ENCODE measurements at regions not wholly inside any gene's neighbourhood (a gene's known extent, or its start where the extent isn't known, plus 50 kb on each side); places are given as distances from the start of the nearest gene placed in this dataset.

DNA sequence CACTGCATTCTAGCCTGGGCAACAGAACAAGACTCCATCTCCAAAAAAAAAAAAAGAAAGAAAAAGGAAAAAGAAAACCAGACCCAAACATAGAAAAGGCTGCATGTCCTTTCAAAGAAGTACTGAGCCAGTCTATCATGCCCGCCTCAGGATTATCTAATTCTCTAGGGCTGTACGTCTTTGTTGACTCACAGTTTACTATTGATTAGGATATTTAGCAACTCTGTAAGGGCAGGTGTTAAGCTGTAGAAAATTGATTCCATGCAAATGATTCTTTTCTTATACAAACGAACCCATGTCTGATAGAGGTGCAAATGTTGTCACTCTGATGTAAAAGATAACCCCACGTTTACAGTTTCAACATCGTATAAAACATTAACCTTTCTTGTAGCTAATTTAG is 209.0 kb downstream of the TTLL2 start:
- TF ChIP-seq EP300 (IDR thresholded peaks at IDR 0.05): no peak
- TF ChIP-seq POLR2A (IDR thresholded peaks at IDR 0.05): no peak
- no peak for TF ChIP-seq CTCF (IDR thresholded peaks at IDR 0.05)
- no peaks in the 10 kb centered on the region for H3K36me3 ChIP-seq
- no peaks in the 10 kb centered on the region for H3K27me3 ChIP-seq
- 55 to 62% methylated on average over 5 of the region's 5 CpGs for WGBS, 2 donors
- no peak overlapping the region for H3K27ac ChIP-seq
- no peak overlapping the region for H3K4me3 ChIP-seq
- no peak for DNase-seq (ENCODE audit: low spot score in 2 of 2)
- H3K4me1 ChIP-seq: no peaks in the 10 kb centered on the region
- H3K9me3 ChIP-seq: no peaks in the 10 kb centered on the region

GRCh38 chr6:167537816-167538215 is 212.9 kb downstream of the TTLL2 start:
- H3K4me1 ChIP-seq: no peaks in the 10 kb centered on the region
- DNase-seq (ENCODE audit: low spot score in 2 of 2): no peak
- peaks cover 0 to 6% (median 0%) of the 10 kb centered on the region in 4 donors for H3K9me3 ChIP-seq
- TF ChIP-seq POLR2A (IDR thresholded peaks at IDR 0.05): no peak
- 71 to 72% methylated on average over 2 of the region's 2 CpGs for WGBS, 2 donors
- no peak overlapping the region for H3K4me3 ChIP-seq
- H3K27ac ChIP-seq: no peak overlapping the region
- H3K27me3 ChIP-seq: no peaks in the 10 kb centered on the region
- H3K36me3 ChIP-seq: no peaks in the 10 kb centered on the region

GRCh38 chr6:167538746-167539145 is 213.9 kb downstream of the TTLL2 start:
- H3K27ac ChIP-seq: no peak overlapping the region
- WGBS, 2 donors: 16 to 32% methylated on average over 4 of the region's 4 CpGs
- H3K27me3 ChIP-seq: no peaks in the 10 kb centered on the region
- DNase-seq (ENCODE audit: low spot score in 2 of 2): no peak
- no peak overlapping the region for H3K4me3 ChIP-seq
- no peaks in the 10 kb centered on the region for H3K36me3 ChIP-seq
- TF ChIP-seq POLR2A (IDR thresholded peaks at IDR 0.05) (no peak), EP300 (IDR thresholded peaks at IDR 0.05) (no peak), CTCF (IDR thresholded peaks at IDR 0.05) (no peak)
- peaks cover 0 to 7% (median 5%) of the 10 kb centered on the region in 4 donors for H3K4me1 ChIP-seq
- peaks cover 0 to 6% (median 0%) of the 10 kb centered on the region in 4 donors for H3K9me3 ChIP-seq

GRCh38 chr6:167540796-167541195 is 215.9 kb downstream of the TTLL2 start:
- H3K4me3 ChIP-seq: no peak overlapping the region
- H3K27me3 ChIP-seq: no peaks in the 10 kb centered on the region
- peaks cover 0 to 11% (median 5%) of the 10 kb centered on the region in 4 donors for H3K4me1 ChIP-seq
- WGBS, 2 donors: 85 to 92% methylated on average over 7 of the region's 7 CpGs
- DNase-seq (ENCODE audit: low spot score in 2 of 2): no peak
- H3K27ac ChIP-seq: no peak overlapping the region
- H3K9me3 ChIP-seq: peaks cover 0 to 6% (median 0%) of the 10 kb centered on the region in 4 donors
- no peaks in the 10 kb centered on the region for H3K36me3 ChIP-seq
- TF ChIP-seq POLR2A (IDR thresholded peaks at IDR 0.05) (no peak), CTCF (IDR thresholded peaks at IDR 0.05) (no peak), EP300 (IDR thresholded peaks at IDR 0.05) (no peak)

DNA sequence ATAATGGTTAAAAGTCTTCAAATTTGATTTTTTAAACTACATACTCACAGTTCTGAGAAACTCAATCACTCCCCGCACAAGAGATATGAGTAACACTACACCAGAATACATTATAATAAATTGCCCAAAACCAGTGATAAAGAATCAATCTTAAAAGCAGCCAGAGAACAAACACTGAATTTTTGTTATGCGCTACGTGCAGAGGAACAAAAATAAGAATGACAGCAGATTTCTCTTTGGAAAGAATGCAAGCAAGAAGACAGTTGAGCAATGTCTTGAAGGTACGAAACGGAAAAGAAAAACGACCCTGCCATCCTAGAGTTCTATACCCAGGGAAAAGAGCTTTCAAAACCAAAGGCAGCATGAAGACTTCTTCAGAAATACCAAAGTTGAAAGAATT is 216.7 kb downstream of the TTLL2 start:
- no peak for DNase-seq (ENCODE audit: low spot score in 2 of 2)
- H3K4me3 ChIP-seq: no peak overlapping the region
- WGBS, 2 donors: 92 to 97% methylated on average over 6 of the region's 6 CpGs
- H3K36me3 ChIP-seq: no peaks in the 10 kb centered on the region
- H3K27me3 ChIP-seq: no peaks in the 10 kb centered on the region
- no peak overlapping the region for H3K27ac ChIP-seq
- H3K4me1 ChIP-seq: peaks cover 0 to 11% (median 5%) of the 10 kb centered on the region in 4 donors
- TF ChIP-seq CTCF (IDR thresholded peaks at IDR 0.05) (no peak), EP300 (IDR thresholded peaks at IDR 0.05) (no peak), POLR2A (IDR thresholded peaks at IDR 0.05) (no peak)
- peaks cover 0 to 7% (median 0%) of the 10 kb centered on the region in 4 donors for H3K9me3 ChIP-seq

All from tibial nerve (tissue), 4 donors.